ENCODE measurements at regions not wholly inside any gene's neighbourhood (a gene's known extent, or its start where the extent isn't known, plus 50 kb on each side); places are given as distances from the start of the nearest gene placed in this dataset.
A peak's percentile ranks its signal among the peaks of the same experiment; 100 is the strongest.
"Not testable (repeated sequence)": the region's sequence is repeated elsewhere in the genome, so short reads cannot be mapped to it uniquely, and the experiment has no call there.

DNA sequence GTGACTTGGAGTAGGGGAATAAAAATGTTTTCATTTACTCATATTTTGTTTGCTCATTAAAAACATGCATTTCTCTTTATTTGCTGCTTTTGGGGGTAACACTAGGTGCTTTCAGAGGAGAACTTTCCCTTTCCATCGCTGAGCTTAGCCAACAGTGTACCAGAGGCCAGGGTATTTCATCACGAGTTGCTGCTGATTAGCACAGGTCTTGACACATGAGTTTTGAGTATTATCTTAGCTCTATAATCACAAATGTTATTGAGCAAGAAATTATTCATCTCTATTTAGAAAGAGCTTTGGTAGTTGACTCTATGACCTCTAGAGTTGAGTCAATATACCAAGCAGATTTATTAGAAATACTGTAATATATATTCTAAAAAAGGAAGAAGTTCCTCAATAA, 375.9 kb downstream of the NXPH1 start:
- no peak for DNase-seq (ENCODE audit: low read depth)

GRCh38 chr7:8817448-8818036, 384.1 kb downstream of the NXPH1 start:
- DNase-seq (ENCODE audit: low read depth), result no peak

GRCh38 chr7:8818406-8818805, 385.0 kb downstream of the NXPH1 start:
- no peak for DNase-seq (ENCODE audit: low read depth)

DNA sequence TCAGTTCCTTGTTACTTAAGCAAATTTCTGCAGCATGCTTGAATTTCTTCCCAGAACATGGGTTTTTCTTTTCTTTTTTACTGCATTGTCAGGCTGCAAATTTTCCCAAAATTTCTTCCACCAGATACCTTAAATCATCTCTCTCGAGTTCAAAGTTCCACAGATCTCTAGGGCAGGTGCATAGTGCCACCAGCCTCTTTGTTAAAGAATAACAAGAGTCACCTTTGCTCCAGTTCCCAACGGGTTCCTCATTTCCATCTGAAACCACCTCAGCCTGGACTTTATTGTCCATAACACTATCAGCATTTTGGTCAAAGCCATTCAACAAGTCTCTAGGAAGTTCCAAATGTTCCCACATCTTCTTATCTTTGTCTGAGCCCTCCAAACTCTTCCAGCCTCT, 389.2 kb downstream of the NXPH1 start:
- DNase-seq (ENCODE audit: low read depth), result no peak

GRCh38 chr7:8823486-8823885, 390.1 kb downstream of the NXPH1 start:
- DNase-seq (ENCODE audit: low read depth), result no peak

DNA sequence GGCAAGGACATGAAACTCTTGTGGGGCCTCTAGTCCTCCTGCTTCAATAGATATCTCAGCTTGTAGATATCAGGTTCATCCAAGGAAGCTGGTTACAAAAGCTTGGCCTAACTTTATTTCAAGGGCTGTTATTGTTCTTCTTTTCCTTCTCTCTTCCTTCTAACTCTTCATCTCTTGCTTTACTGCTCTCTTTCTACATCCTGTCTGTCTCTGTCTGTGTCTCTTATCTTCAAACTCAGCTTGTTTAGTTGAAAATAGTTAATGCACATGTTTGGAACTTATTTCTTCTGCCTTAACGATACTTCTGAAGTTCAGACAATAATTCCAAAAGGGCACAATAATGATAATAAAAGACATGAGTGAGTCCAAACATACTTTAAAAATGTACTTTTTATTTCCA, 393.9 kb downstream of the NXPH1 start:
- no peak for DNase-seq (ENCODE audit: low read depth)

- no peak for DNase-seq (ENCODE audit: low read depth)
Observed at GRCh38 chr7:8829100-8829499, 395.7 kb downstream of the NXPH1 start.

- DNase-seq (ENCODE audit: low read depth), result peak; percentile 3
Observed at GRCh38 chr7:8831376-8831775, 398.0 kb downstream of the NXPH1 start.

GRCh38 chr7:8833355-8833754, 399.9 kb downstream of the NXPH1 start:
- no peak for DNase-seq (ENCODE audit: low read depth)

DNA sequence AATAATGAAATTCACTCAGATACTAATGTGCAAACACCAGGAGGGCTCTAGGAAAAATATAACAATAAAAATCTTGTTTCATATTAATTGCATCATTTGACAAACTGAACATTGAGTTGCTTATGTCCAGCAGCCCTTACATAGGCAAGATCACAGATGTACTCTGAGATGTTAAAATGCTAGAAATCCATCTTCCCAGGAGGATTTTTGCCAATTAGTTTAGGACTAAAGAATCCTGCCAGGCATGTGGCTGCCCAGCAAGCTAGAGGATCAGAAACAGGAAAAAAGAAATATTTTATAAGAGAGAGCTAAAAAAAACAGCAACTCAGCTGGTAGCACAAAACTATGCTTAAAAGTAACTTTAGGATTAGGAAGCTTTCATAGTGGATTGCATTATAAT, 407.8 kb downstream of the NXPH1 start:
- no peak for DNase-seq (ENCODE audit: low read depth)

DNA sequence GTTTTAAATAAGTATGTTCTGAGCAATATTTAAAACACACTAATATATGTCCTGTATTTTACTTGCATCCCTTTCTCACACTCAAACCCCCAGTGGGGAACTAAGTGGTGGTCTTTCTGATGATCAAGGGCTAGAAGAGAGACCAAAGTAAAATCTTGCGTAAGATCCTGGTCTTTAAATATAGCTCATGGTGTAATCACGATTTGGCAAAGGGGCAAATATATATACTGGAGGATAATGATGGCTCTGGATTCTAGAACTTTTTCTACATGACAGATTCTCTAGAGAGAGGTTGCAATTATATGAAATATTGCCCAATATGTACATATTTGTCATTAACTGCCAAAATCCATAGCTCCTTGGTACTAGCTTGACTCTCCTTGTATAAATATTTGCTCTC, 438.3 kb downstream of the NXPH1 start:
- DNase-seq (ENCODE audit: low read depth), result no peak

- DNase-seq (ENCODE audit: low read depth), result no peak
Observed at GRCh38 chr7:8881916-8882315, 448.5 kb downstream of the NXPH1 start.

GRCh38 chr7:8885480-8886000, 452.1 kb downstream of the NXPH1 start:
- no peak for DNase-seq (ENCODE audit: low read depth)

DNA sequence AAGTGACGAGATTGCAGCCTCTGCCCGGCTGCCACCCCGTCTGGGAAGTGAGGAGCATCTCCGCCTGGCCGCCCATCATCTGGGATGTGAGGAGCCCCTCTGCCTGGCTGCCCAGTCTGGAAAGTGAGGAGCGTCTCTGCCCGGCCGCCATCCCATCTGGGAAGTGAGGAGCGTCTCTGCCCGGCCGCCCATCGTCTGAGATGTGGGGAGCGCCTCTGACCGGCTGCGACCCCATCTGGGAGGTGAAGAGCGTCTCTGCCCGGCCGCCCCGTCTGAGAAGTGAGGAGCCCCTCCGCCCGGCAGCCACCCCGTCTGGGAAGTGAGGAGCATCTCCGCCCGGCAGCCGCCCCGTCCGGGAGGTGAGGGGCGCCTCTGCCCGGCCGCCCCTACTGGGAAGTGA, 456.9 kb downstream of the NXPH1 start:
- DNase-seq (ENCODE audit: low read depth), result not testable (repeated sequence)

DNA sequence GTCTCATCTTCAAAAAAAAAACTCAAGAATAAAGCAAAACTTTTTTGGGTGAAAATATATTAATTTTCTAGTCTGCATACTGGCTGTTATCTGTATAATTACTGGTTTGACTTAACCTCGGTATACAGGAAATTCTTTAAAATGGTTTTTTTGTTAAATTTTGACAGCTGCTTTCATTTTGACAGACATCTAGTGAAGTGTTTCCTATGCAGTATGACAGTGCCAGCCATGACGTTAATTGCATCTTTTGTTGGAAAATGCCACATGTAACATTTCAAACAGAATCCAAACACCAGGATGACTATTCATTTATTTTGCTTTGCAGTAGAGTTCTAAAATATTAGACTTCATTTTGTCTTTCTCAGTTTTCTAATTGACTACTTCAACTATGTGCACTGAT, 460.4 kb downstream of the NXPH1 start:
- DNase-seq (ENCODE audit: low read depth), result no peak

DNA sequence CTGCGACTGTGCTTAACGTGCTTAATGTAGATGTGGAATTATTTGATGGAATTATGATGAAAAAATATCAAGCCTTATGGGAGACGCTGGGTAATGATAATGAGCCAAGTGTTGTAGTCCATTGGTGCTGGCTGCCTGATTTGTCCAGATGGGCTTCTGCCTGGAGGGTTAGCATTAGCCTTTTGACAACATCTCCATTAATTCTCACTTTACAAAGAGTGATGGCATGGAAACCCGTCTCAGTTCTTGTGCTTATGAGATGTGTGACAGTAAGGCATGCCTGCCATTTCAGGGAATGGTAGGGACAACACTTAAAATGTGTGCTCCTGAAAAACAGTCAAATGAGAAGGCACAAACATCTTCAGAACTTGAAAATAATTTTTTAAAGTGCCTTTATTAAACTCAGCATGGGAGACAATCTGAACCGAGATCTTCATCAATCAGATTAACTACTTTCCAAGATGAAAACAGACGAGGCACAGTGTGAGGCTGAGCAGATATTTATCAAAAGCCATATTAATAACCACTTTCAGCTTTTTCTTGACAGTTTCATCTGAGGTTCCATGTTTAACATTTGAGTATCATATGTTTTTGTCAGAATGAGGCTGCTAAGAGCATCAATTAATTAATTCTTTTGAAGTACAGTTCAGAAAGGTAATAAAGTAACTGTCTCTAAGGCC, 473.1 kb downstream of the NXPH1 start:
- no peak for DNase-seq (ENCODE audit: low read depth)

DNA sequence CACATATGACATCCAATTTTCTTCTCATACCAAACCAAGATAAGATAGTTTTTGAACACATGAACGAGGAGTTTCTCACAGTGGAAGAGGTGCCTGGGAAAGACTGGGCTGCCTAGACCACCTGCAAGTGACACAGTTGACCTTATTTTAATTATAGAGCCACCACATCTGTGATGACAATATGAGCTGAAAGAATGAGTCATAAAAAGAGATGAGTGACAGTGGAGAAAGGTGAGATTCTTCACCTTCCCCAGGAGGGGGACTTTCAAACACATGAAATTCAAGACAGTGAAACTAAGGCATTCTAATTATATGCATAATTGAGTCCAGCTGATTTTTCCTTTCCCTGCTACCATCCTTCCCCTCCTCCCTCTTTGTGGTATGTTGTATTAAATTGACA, 475.5 kb downstream of the NXPH1 start:
- no peak for DNase-seq (ENCODE audit: low read depth)

GRCh38 chr7:8913682-8914081, 480.3 kb downstream of the NXPH1 start:
- DNase-seq (ENCODE audit: low read depth), result no peak

DNA sequence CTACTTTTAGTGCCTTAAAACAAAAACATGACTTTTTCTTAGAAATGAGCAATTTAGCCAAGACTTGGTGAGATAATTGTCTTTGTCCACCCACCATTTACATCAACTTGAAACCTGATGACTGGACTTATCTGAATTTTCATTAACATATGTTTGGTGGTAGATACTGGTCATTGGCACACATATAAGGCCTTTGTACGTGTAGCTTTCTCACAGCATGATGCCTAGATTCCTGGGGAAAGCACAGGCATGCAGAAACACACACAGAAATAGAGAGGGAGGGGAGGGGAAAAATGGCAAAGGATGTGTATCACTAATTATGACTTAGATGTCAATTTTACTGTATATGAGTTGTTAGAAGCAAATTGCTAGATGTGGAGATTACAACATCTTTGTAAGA, 488.4 kb downstream of the NXPH1 start:
- DNase-seq (ENCODE audit: low read depth), result no peak

DNA sequence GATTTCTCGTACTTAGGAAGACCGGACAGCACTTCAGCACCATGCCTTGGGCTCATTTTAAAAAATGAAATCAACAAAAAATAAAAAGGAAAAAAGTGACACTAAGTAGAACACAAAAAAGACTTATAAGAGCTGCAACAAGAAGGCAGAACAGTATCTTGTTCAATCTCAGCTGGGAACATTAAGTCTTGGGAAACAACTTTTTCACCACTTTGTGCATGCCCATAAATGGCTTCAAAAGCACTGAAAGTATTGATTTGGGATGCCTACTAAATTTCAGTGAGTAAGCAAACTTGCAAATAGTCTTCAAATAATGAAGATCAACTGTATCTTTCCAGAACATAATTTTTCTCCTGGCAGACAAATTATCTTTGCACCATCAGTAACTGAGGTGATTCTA, 489.3 kb downstream of the NXPH1 start:
- no peak for DNase-seq (ENCODE audit: low read depth)

- no peak for DNase-seq (ENCODE audit: low read depth)
Observed at GRCh38 chr7:8923164-8923806, 489.9 kb downstream of the NXPH1 start.

- no peak for DNase-seq (ENCODE audit: low read depth)
Observed at GRCh38 chr7:8931906-8932646, 498.7 kb downstream of the NXPH1 start.

GRCh38 chr7:8932751-8933150, 499.3 kb downstream of the NXPH1 start:
- DNase-seq (ENCODE audit: low read depth), result no peak

Measured in M059J (cell line).